Hindlimb muscle (tissue), 1 donor: ENCODE measurements at regions not wholly inside any gene's neighbourhood (a gene's known extent, or its start where the extent isn't known, plus 50 kb on each side); places are given as distances from the start of the nearest gene placed in this dataset.
"Not testable (repeated sequence)": the region's sequence is repeated elsewhere in the genome, so short reads cannot be mapped to it uniquely, and the experiment has no call there.

Experiments used
- DNase-seq: peaks from one replicate; pipeline ENCODE4 v3.0.0-alpha.2; 2013

- no peak for DNase-seq
These were observed 80.7 kb downstream of the TFAP2B start for GRCh38 chr6:50899306-50899870.

- DNase-seq: no peak
These were observed 83.6 kb downstream of the TFAP2B start for GRCh38 chr6:50902260-50902659.

DNA sequence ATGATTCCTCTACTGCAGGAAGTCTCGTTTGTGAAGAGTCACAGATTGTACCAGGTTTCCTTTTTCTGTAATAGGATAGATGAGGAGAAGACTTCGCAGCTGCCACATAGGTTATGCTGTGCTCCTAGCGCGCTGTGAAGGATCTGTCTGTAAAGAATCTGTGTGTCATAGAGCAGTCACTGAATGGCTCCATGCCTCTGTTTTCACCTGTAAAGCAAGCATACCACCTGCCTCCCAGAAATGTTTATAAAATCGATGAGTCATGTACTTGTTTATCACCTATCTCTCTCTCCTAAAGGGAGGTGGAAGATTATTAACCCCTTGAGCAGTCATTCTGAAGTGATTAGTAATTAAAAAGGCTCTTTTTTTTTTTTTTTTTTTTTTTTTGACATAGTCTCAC lies 86.6 kb downstream of the TFAP2B start:
- DNase-seq: no peak

- DNase-seq: no peak
These were observed 88.9 kb downstream of the TFAP2B start for GRCh38 chr6:50907565-50907964.

DNA sequence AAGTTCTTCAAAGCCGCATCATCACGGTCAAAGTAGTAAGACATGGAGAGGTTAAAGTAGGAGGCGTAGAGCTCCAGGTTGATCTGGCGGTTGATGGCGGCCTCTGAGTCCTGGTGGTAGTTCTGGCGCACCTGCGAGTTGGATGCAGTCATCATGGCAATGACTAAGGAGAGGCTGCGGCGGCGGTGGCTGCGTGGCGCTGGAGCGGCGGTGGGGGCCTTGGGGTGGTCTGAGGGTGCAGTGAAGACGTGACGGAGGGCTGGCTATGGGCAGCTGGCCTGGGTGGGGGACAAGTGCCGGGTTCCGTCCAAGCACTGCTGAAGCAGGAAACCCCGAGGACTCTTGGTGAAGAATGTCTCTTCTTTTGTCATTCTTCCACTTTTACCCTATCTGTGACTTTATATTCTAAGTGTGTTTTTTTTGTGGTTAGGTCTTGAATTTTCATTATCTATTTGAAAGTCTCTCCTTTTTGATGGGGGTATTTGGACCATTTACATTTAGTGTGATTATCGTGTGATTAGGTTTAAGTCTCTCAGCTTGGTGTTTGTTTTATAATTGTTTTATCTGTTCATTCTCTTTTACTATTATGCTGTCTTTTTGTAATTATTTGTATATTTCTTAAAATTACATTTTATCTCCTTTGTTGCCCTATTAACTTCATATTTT lies 94.6 kb downstream of the TFAP2B start:
- DNase-seq: no peak

GRCh38 chr6:50921378-50921777 lies 102.7 kb downstream of the TFAP2B start:
- DNase-seq: not testable (repeated sequence)

- DNase-seq: no peak
These were observed 103.3 kb downstream of the TFAP2B start for GRCh38 chr6:50921968-50922367.

GRCh38 chr6:50922579-50923525 lies 104.2 kb downstream of the TFAP2B start:
- no peak for DNase-seq

DNA sequence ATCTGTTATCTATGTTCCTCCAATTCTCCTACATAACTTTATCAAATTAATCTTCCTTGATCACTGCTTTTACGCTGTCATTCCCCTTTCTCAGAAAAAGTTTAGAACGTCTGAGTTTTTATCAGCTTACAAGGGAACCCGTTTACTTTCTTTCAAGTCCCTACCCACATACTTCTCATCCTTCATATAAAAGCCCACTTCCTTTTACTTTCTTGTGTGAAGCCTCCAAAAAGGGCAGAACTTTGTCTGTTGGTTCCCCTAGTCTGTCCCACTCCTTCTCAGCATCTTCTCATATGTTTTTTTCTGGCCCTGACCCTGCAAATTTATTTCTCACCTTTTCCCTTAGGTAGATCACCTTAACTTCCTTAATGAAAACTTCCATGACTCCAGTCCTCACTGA lies 106.1 kb downstream of the TFAP2B start:
- no peak for DNase-seq

GRCh38 chr6:50925548-50925947 lies 106.9 kb downstream of the TFAP2B start:
- DNase-seq: no peak

DNA sequence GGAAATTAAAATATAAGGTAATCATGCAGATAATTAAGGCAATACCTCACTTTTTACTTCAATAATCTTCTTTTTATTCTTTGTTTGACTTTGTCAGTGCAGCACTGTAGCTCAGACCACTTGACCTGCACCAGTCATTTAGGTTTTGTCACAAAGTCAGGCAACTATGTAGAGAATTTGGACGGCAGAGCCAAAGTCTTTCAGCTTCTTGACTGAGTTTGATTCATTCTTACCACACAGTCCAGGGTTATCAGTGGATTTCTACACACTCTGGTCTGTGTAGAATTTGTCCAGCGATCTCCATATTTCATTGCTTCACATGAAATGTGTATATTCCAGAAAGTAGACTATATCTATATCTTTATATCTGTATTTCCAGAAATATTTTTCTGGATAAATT lies 107.3 kb downstream of the TFAP2B start:
- no peak for DNase-seq

GRCh38 chr6:50927800-50928199 lies 109.1 kb downstream of the TFAP2B start:
- DNase-seq: no peak

DNA sequence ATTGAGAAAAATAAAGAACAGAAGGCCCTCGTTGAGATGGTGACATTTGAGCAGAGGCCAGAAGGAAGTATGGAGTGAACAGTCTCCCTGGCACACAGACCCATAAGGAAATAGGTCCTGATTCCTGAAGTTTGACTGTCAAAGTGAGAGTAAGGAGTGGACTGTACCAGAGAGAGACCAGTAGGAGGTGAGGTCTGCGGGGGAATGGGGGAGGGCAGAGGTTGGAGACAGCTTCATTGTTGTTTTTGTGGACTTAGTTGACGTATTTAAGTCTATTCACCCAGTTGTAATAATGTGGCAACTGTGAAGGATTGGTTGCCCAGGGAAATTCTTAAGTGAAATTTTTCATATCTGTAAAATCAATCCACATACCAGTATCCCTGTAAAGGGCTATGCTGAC lies 110.7 kb downstream of the TFAP2B start:
- no peak for DNase-seq

- DNase-seq: no peak
These were observed 116.8 kb downstream of the TFAP2B start for GRCh38 chr6:50935442-50935841.

- DNase-seq: no peak
These were observed 117.6 kb downstream of the TFAP2B start for GRCh38 chr6:50936277-50936681.

GRCh38 chr6:50939931-50940330 lies 121.3 kb downstream of the TFAP2B start:
- no peak for DNase-seq

GRCh38 chr6:50945789-50946188 lies 127.1 kb downstream of the TFAP2B start:
- DNase-seq: no peak

GRCh38 chr6:50952092-50952907 lies 133.6 kb downstream of the TFAP2B start:
- DNase-seq: no peak

GRCh38 chr6:50956014-50956413 lies 137.3 kb downstream of the TFAP2B start:
- no peak for DNase-seq

DNA sequence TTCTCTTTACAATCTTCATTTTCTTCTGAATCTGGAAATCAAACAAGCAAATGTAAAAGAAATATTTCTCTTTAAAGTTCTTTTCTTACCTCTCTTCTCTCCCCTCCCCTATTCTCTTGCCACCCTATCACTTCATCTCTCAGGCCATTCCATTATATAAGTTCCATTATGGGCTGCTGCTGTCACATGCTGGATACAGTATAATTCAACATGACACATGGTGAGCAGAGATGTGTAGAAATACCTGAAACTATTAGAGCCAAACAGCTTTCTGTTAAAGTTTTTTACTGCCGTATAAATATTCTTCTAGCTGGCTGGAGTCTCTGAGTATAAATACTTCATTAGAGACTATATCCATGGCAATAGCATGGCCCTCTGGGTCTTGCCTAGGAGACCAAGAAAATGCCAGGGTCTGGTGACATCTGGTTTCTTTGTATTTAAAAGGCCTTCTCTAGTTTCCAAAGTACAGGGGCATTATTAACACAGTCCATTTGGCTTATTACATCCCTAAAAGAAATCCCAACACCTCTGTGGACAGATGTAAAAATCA lies 139.6 kb downstream of the TFAP2B start:
- no peak for DNase-seq

DNA sequence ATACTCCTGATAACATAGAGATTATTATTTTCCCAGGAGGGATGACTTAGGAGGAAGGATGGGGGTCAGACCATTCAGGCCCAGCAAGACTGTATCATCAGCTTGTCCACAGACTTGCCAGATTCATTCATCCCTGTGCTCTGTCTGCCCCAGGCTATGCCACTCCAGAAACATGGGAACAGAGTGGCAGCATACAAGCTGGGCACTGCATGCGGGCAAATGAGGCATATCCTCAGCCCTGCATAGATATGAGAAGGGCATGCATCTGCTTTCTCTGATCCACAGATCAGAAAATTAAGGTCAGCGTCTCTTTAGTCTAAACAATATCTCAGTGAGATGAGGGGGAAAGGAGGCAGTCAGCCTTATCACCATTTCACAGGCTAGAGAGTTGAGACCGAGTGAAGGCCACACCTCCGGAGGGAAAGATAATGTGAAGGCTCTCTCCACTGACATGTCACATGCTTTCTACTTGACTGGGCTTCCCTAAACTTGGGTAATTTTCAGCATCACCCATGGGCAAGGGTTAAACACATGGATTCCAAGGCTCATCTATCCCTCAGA lies 140.5 kb downstream of the TFAP2B start:
- no peak for DNase-seq

DNA sequence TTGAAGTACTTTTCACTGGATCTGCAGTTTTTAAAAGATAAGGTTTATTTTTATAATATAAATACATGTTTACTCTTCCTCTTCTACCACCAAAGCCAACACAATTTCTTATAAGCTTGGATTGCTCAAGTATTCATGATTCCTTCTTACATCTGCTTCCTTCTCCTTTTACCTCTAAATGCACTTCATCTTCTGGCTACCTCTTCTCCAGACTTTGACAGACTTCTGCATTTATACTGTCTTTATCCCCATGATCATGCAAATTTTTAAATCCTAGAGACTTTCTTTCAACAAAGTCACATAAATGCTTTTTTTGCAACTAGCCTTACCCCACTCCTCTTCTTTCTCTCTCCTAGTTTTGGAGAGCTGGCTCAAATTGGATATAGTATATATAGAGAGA lies 142.9 kb downstream of the TFAP2B start:
- no peak for DNase-seq
